Sigmoid colon (tissue), 6 donors: ENCODE measurements at regions not wholly inside any gene's neighbourhood (a gene's known extent, or its start where the extent isn't known, plus 50 kb on each side); places are given as distances from the start of the nearest gene placed in this dataset.

Experiments
- DNase-seq: peaks from one replicate; pipeline ENCODE4 v3.0.0-alpha.2; 2019
- H3K27ac ChIP-seq, 4 donors: fragments of 200-600 bp; sonication (generic); one replicate each; pipeline ENCODE4 v1.5.1; 2016 to 2019; ENCODE audit warnings: mild to moderate bottlenecking in 1 of 4
- H3K27me3 ChIP-seq, 3 donors: fragments of 200-600 bp; sonication (generic); one replicate each; pipeline ENCODE4 v1.5.1; 2019; ENCODE audit warnings: mild to moderate bottlenecking in 1 of 3
- H3K36me3 ChIP-seq, 4 donors: fragments of 200-600 bp; sonication (generic); one replicate each; pipeline ENCODE4 v1.5.1; 2016 to 2019
- H3K4me1 ChIP-seq, 4 donors: fragments of 200-600 bp; sonication (generic); one replicate each; pipeline ENCODE4 v1.5.1; 2017 to 2019
- H3K4me3 ChIP-seq, 4 donors: fragments of 200-600 bp; sonication (generic); one replicate each; pipeline ENCODE4 v1.5.1; 2017 to 2019; ENCODE audit warnings: mild to moderate bottlenecking in 2 of 4, moderate library complexity in 1 of 4
- H3K9me3 ChIP-seq, 4 donors: fragments of 200-600 bp in 3 of 4; sonication (generic) in 3 of 4; one replicate each; pipeline versions ENCODE4 v1.5.1 to v1.6.1; 2013 to 2019
- EP300 ChIP-seq, 4 donors: sonication (generic); formaldehyde crosslinking; IDR thresholded peaks; one replicate each; pipeline ENCODE4 v1.6.1; 2017; ENCODE audit warnings: antibody characterized with exemption in 4 of 4
- POLR2A ChIP-seq, 2 donors: fragments of 450-650 bp; IDR thresholded peaks; one replicate each; pipeline ENCODE4 v1.6.1; 2016; ENCODE audit warnings: antibody characterized with exemption in 2 of 2, mild to moderate bottlenecking in 2 of 2, moderate library complexity in 2 of 2
- POLR2AphosphoS5 ChIP-seq, 4 donors: sonication (generic); formaldehyde crosslinking; IDR thresholded peaks; one replicate each; pipeline ENCODE4 v1.6.1; 2017; ENCODE audit warnings: antibody characterized with exemption in 4 of 4
- WGBS, 2 donors: extraction: QIAGEN DNeasy Blood & Tissue Kit; methylation state at CpG; one replicate each; pipeline ENCODE4 v1.1.7; 2013; 5-methylcytosine and 5-hydroxymethylcytosine counted together
- intact Hi-C: fragments of 100-400 bp; cut with DNase I; formaldehyde crosslinking; loops from one replicate; pipeline ENCODE4 v1.15.1; 2023
- TF ChIP-seq, protein P1 (sequence below), 4 experiments: fragments of 450-650 bp in 3 of 4; fragments of 200-600 bp in 1 of 4; IDR thresholded peaks; one replicate each; pipeline ENCODE4 v1.5.1; 2016 to 2019; ENCODE audit warnings: antibody characterized with exemption in 4 of 4, mild to moderate bottlenecking in 3 of 4, moderate library complexity in 2 of 4
- donor health status: healthy with polysubstance abuse.
- donor health status: healthy.

DNA sequence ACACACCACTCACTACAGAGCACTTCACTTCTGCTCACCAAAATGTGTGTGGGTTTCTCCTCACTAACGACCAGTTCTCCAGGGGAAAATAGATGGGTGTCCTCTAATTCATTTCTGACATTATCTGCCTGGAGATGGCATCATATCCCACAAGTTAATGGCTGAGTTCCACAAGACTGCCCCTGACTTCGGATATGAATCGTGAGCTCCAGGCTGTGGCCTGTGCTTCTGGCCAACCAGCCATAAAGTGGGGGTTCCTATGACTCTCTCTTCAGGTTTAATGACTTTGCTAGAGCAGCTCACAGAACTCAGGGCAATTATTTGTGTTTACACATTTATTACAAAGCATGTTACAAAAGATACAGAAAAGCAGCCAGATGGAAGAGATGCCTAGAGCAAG lies 113.0 kb upstream of the SYT13 start:
- TF ChIP-seq EP300 (IDR thresholded peaks at IDR 0.05) = no peak
- H3K4me3 ChIP-seq = no peak overlapping the region
- 57 to 71% methylated on average over 3 of the region's 3 CpGs for WGBS, 2 donors
- intact Hi-C loops = no loop called here
- H3K4me1 ChIP-seq = no peaks in the 10 kb centered on the region
- H3K36me3 ChIP-seq = no peaks in the 10 kb centered on the region
- H3K27me3 ChIP-seq = peaks cover 0 to 8% (median 0%) of the 10 kb centered on the region in 3 donors
- no peak for DNase-seq
- no peaks in the 10 kb centered on the region for H3K9me3 ChIP-seq
- no peak overlapping the region for H3K27ac ChIP-seq

DNA sequence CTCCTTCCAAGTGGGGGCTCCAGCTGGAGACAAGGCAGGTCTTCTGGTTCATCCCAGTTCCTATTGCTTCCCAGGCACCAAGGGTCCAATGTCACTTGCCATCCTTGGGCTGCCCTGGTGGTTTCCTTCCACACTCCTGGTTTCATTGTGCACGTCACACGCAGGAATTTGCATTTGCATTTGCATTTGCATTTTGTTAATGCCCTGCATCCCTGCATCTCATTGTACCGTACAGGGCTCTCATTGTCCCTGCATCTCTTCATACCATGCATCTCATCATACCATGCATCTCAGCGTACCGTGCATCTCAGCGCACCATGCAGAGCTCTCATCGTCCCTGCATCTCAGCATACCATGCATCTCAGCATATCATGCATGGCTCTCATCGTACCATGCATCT lies 112.2 kb upstream of the SYT13 start:
- Histone ChIP-seq H3K4me1 (no peaks in the 10 kb centered on the region), H3K9me3 (no peaks in the 10 kb centered on the region), H3K4me3 (no peak overlapping the region), H3K27me3 (peaks cover 0 to 8% (median 0%) of the 10 kb centered on the region in 3 donors), H3K27ac (no peak overlapping the region), H3K36me3 (no peaks in the 10 kb centered on the region)
- intact Hi-C loops = no loop called here
- 90 to 93% methylated on average over 8 of the region's 8 CpGs for whole genome bisulfite sequencing, 2 donors
- no peak for DNase-seq
- no peak for TF ChIP-seq POLR2A (IDR thresholded peaks at IDR 0.05)
- TF ChIP-seq, protein P1, sequence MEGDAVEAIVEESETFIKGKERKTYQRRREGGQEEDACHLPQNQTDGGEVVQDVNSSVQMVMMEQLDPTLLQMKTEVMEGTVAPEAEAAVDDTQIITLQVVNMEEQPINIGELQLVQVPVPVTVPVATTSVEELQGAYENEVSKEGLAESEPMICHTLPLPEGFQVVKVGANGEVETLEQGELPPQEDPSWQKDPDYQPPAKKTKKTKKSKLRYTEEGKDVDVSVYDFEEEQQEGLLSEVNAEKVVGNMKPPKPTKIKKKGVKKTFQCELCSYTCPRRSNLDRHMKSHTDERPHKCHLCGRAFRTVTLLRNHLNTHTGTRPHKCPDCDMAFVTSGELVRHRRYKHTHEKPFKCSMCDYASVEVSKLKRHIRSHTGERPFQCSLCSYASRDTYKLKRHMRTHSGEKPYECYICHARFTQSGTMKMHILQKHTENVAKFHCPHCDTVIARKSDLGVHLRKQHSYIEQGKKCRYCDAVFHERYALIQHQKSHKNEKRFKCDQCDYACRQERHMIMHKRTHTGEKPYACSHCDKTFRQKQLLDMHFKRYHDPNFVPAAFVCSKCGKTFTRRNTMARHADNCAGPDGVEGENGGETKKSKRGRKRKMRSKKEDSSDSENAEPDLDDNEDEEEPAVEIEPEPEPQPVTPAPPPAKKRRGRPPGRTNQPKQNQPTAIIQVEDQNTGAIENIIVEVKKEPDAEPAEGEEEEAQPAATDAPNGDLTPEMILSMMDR (IDR thresholded peaks at IDR 0.05) = no peak
- no peak for TF ChIP-seq POLR2AphosphoS5 (IDR thresholded peaks at IDR 0.05)
- TF ChIP-seq EP300 (IDR thresholded peaks at IDR 0.05) = no peak

DNA sequence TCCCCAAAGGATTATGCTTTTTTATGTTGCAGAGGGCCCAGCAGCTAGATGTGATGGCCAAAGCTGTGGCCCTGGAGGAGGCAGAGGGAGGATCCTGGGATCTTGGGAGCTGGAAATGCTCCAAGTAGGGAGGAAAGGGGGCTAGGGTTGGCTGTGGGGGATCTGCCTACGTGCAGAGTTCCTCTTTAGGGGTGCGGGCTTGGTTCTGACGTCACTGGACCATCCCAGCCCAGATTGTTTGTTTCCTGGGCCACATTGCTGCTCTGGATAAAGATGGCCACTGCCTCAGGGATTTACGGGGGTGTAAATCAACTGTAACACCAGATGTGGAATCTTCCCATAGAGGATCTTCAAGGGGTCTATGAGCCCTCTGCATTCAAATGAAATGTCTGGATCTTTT lies 110.3 kb upstream of the SYT13 start:
- Histone ChIP-seq H3K4me3 (no peak overlapping the region), H3K4me1 (no peaks in the 10 kb centered on the region), H3K9me3 (no peaks in the 10 kb centered on the region), H3K36me3 (no peaks in the 10 kb centered on the region), H3K27ac (no peak overlapping the region), H3K27me3 (peaks cover 0 to 6% (median 0%) of the 10 kb centered on the region in 3 donors)
- no peak for DNase-seq
- intact Hi-C loops = no loop called here
- WGBS, 2 donors = 28 to 50% methylated on average over 4 of the region's 4 CpGs
- TF ChIP-seq POLR2AphosphoS5 (IDR thresholded peaks at IDR 0.05) = no peak
- TF ChIP-seq, protein P1 (IDR thresholded peaks at IDR 0.05) = no peak
- TF ChIP-seq POLR2A (IDR thresholded peaks at IDR 0.05) = no peak
- no peak for TF ChIP-seq EP300 (IDR thresholded peaks at IDR 0.05)

DNA sequence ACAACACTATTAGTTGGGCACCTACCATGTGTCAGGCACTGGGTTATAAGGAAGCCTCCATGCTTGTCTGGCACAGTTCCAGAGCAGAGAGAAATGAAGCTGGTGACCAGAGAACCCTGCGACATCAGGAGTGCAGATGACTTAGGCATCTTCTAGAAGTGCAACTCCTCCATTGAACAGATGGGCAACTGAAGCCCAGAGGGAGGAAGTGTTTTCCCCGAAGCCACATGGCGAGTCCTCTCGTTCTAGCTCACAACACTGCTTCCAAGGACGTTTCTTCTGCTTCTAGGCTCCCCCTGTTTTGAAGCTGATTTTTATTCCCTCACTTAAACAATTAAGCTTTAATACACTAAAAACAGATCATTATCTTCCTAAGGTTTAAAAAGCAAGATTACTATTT lies 109.8 kb upstream of the SYT13 start:
- peaks cover 0 to 2% (median 0%) of the 10 kb centered on the region in 3 donors for H3K27me3 ChIP-seq
- WGBS, 2 donors = 69 to 71% methylated on average over 5 of the region's 5 CpGs
- no peak for DNase-seq

DNA sequence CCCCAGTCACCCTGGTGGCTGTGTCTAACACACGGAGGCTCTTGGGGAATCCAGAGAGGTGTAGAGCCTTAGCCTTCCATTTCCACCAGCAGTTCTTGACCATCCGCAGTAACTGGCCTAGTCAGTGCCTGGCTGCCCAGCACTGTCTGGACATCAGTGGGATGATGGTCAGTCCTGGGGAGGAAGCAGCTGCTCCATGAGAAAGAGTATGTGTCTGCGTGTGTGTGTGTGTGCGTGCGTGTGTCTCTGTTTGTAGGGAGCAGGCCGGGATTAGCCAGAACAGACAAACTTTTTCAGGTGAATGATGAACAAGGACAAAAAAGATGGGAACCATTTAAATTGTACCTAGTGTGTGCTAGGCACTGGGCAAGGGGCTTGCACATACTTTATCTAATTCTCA lies 109.3 kb upstream of the SYT13 start:
- Histone ChIP-seq H3K9me3 (no peaks in the 10 kb centered on the region), H3K27ac (no peak overlapping the region), H3K4me1 (no peaks in the 10 kb centered on the region), H3K4me3 (no peak overlapping the region), H3K27me3 (no peaks in the 10 kb centered on the region), H3K36me3 (no peaks in the 10 kb centered on the region)
- DNase-seq = no peak
- 90 to 92% methylated on average over 6 of the region's 6 CpGs for WGBS, 2 donors
- intact Hi-C loops = no loop called here
- no peak for TF ChIP-seq POLR2A (IDR thresholded peaks at IDR 0.05)
- no peak for TF ChIP-seq EP300 (IDR thresholded peaks at IDR 0.05)
- TF ChIP-seq POLR2AphosphoS5 (IDR thresholded peaks at IDR 0.05) = no peak
- TF ChIP-seq, protein P1 (IDR thresholded peaks at IDR 0.05) = no peak

More for the DNA sequence above, 109.8 kb upstream of the SYT13 start:
- no peaks in the 10 kb centered on the region for H3K36me3 ChIP-seq
- intact Hi-C loops = no loop called here
- H3K9me3 ChIP-seq = no peaks in the 10 kb centered on the region
- no peak overlapping the region for H3K27ac ChIP-seq
- H3K4me3 ChIP-seq = no peak overlapping the region
- TF ChIP-seq POLR2AphosphoS5 (IDR thresholded peaks at IDR 0.05) (no peak), EP300 (IDR thresholded peaks at IDR 0.05) (no peak), POLR2A (IDR thresholded peaks at IDR 0.05) (no peak)
- TF ChIP-seq, protein P1 (IDR thresholded peaks at IDR 0.05) = no peak
- no peaks in the 10 kb centered on the region for H3K4me1 ChIP-seq
